Fibroblast of upper back skin (primary cell): ENCODE measurements at regions not wholly inside any gene's neighbourhood (a gene's known extent, or its start where the extent isn't known, plus 50 kb on each side); places are given as distances from the start of the nearest gene placed in this dataset.

ENCODE experiments used
- DNase-seq: peaks from one replicate; pipeline ENCODE4 v3.0.0-alpha.2; 2013

DNA sequence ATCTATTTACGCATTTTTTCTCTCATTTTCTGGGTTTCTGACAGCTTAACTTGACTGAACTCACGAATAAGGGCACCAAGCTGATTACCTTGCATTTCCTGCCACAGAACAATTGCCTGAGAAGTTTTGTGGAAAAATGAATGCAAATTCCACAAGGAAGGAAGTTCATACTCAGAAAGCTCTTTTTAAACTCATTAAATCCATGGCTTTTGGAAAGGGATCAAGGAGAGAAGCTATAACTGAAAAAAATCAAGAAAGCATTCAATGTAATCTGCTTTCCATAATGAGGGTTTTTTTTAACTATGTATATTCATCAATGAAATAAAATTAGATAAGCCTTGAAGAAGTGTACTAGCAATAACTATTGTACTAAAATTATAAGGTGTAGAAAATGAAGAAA is 252.5 kb downstream of the GPM6A start:
- DNase-seq = no peak

- peak; percentile 30 for DNase-seq
These were observed 251.5 kb downstream of the GPM6A start for GRCh38 chr4:175560604-175561003.

GRCh38 chr4:175561696-175562095 is 250.4 kb downstream of the GPM6A start:
- DNase-seq = no peak

DNA sequence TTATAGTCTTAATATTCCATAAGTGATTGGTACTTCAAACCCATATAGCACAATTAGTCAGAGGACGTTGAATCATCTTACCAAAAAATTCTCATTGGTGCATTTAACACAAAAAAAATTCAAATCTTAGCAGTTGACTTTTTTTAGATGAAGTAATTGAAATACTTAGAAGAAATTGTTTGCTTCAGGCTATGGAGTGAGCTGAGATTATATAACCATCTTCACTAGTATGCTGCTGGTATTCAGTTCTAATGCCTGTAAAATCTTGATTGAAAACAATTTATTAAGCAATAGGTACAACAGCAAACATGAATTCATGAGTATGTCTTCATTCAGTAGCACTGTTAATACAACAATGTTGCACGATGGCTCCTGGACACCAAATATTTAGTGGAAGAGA is 250.0 kb downstream of the GPM6A start:
- DNase-seq = no peak

GRCh38 chr4:175562542-175562941 is 249.5 kb downstream of the GPM6A start:
- DNase-seq = no peak
